ENCODE measurements at regions not wholly inside any gene's neighbourhood (a gene's known extent, or its start where the extent isn't known, plus 50 kb on each side); places are given as distances from the start of the nearest gene placed in this dataset.

- no peak for TF ChIP-seq POLR2AphosphoS5 (IDR thresholded peaks at IDR 0.05; ENCODE audit: low read depth, low read length)
- TF ChIP-seq, protein P1, sequence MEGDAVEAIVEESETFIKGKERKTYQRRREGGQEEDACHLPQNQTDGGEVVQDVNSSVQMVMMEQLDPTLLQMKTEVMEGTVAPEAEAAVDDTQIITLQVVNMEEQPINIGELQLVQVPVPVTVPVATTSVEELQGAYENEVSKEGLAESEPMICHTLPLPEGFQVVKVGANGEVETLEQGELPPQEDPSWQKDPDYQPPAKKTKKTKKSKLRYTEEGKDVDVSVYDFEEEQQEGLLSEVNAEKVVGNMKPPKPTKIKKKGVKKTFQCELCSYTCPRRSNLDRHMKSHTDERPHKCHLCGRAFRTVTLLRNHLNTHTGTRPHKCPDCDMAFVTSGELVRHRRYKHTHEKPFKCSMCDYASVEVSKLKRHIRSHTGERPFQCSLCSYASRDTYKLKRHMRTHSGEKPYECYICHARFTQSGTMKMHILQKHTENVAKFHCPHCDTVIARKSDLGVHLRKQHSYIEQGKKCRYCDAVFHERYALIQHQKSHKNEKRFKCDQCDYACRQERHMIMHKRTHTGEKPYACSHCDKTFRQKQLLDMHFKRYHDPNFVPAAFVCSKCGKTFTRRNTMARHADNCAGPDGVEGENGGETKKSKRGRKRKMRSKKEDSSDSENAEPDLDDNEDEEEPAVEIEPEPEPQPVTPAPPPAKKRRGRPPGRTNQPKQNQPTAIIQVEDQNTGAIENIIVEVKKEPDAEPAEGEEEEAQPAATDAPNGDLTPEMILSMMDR (IDR thresholded peaks at IDR 0.05), result no peak
- TF ChIP-seq REST (IDR thresholded peaks at IDR 0.05; ENCODE audit: insufficient read depth in 1 of 2, low read depth in 2 of 2, low read length in 1 of 2), result no peak
- TF ChIP-seq TCF7L2 (IDR thresholded peaks at IDR 0.05; ENCODE audit: low read depth, low read length), result no peak
- TF ChIP-seq SIN3A (IDR thresholded peaks at IDR 0.05; ENCODE audit: borderline replicate concordance, insufficient read depth, low read depth, low read length), result no peak
These were observed 122.3 kb upstream of the DOCK10 start for GRCh38 chr2:225164401-225165050.

All from Panc1 (cell line).